H9 (cell line): ENCODE measurements at regions not wholly inside any gene's neighbourhood (a gene's known extent, or its start where the extent isn't known, plus 50 kb on each side); places are given as distances from the start of the nearest gene placed in this dataset.

Experiments
- DNase-seq: peaks from one replicate; pipeline ENCODE4 v3.0.0-alpha.2; 2017
- H2AFZ ChIP-seq: one replicate; pipeline ENCODE4 v1.6.1; 2013; ENCODE audit warnings: mild to moderate bottlenecking, low read length, control low read depth, moderate library complexity
- H2AK5ac ChIP-seq: 2 replicates; pipeline ENCODE4 v1.6.1; 2013; ENCODE audit warnings: low read length, control low read depth, mixed read lengths; ENCODE audit not compliant: insufficient read length
- H2BK120ac ChIP-seq: one replicate; pipeline ENCODE4 v1.6.1; 2013; ENCODE audit warnings: low read depth, mild to moderate bottlenecking, low read length, control low read depth, inconsistent platforms; ENCODE audit not compliant: poor library complexity, severe bottlenecking
- H2BK12ac ChIP-seq: 2 replicates; pipeline ENCODE4 v1.6.1; 2013; ENCODE audit warnings: low read length, control low read depth, mixed read lengths, low read depth; ENCODE audit not compliant: insufficient read length
- H2BK15ac ChIP-seq: 2 replicates; pipeline ENCODE4 v1.6.1; 2013; ENCODE audit warnings: low read depth, low read length, control low read depth
- H2BK20ac ChIP-seq: one replicate; pipeline ENCODE4 v1.6.1; 2013; ENCODE audit warnings: low read depth, mild to moderate bottlenecking, low read length, control low read depth, inconsistent platforms; ENCODE audit not compliant: poor library complexity, severe bottlenecking
- H2BK5ac ChIP-seq: 2 replicates; pipeline ENCODE4 v1.6.1; 2013; ENCODE audit warnings: low read length, control low read depth, mixed read lengths; ENCODE audit not compliant: insufficient read length
- H3K14ac ChIP-seq: 2 replicates; pipeline ENCODE4 v1.6.1; 2013; ENCODE audit warnings: low read length, control low read depth; ENCODE audit not compliant: insufficient read depth
- H3K18ac ChIP-seq: 2 replicates; pipeline ENCODE4 v1.6.1; 2013; ENCODE audit warnings: low read depth, mild to moderate bottlenecking, mixed read lengths, low read length, control low read depth; ENCODE audit not compliant: insufficient read length
- H3K23ac ChIP-seq: 2 replicates; pipeline ENCODE4 v1.6.1; 2013; ENCODE audit warnings: low read length, control low read depth, mixed read lengths, low read depth; ENCODE audit not compliant: insufficient read length
- H3K23me2 ChIP-seq: 2 replicates; pipeline ENCODE4 v1.6.1; 2013; ENCODE audit warnings: low read depth, mild to moderate bottlenecking, mixed read lengths, low read length, control low read depth; ENCODE audit not compliant: insufficient read length, poor library complexity, severe bottlenecking
- H3K27ac ChIP-seq: 2 replicates; pipeline ENCODE4 v1.5.1; 2013; ENCODE audit warnings: low read length, control low read depth, mixed read lengths, low read depth; ENCODE audit not compliant: insufficient read length
- H3K27me3 ChIP-seq: 2 replicates; pipeline ENCODE4 v1.6.1; 2013; ENCODE audit warnings: low read length, control low read depth, inconsistent platforms; ENCODE audit not compliant: insufficient read depth
- H3K4ac ChIP-seq: 2 replicates; pipeline ENCODE4 v1.6.1; 2013; ENCODE audit warnings: low read depth, mild to moderate bottlenecking, control low read depth, inconsistent platforms, low read length, moderate library complexity
- H3K4me1 ChIP-seq: 2 replicates; pipeline ENCODE4 v1.6.1; 2013; ENCODE audit warnings: low read length, control low read depth, inconsistent platforms; ENCODE audit not compliant: insufficient read depth
- H3K4me2 ChIP-seq: 2 replicates; pipeline ENCODE4 v1.6.1; 2013; ENCODE audit warnings: low read length, control low read depth, mixed read lengths; ENCODE audit not compliant: insufficient read length, insufficient read depth
- H3K56ac ChIP-seq: 2 replicates; pipeline ENCODE4 v1.6.1; 2013; ENCODE audit warnings: low read depth, mild to moderate bottlenecking, mixed read lengths, low read length, control low read depth; ENCODE audit not compliant: insufficient read length
- H3K79me1 ChIP-seq: 2 replicates; pipeline ENCODE4 v1.6.1; 2013; ENCODE audit warnings: low read depth, mild to moderate bottlenecking, moderate library complexity, low read length, control low read depth, inconsistent platforms; ENCODE audit not compliant: insufficient read depth, poor library complexity, severe bottlenecking
- H3K79me2 ChIP-seq: 2 replicates; pipeline ENCODE4 v1.6.1; 2013; ENCODE audit warnings: low read length, control low read depth, inconsistent platforms; ENCODE audit not compliant: insufficient read depth
- H3K9ac ChIP-seq: 2 replicates; pipeline ENCODE4 v1.6.1; 2013; ENCODE audit warnings: low read length, control low read depth, mixed read lengths; ENCODE audit not compliant: insufficient read length; ENCODE audit errors: extremely low read depth
- H3K9me3 ChIP-seq: one replicate; pipeline ENCODE4 v1.6.1; 2013; ENCODE audit warnings: low read depth, low read length, inconsistent platforms; ENCODE audit not compliant: control insufficient read depth
- H3T11ph ChIP-seq: one replicate; pipeline ENCODE4 v1.6.1; 2013; ENCODE audit warnings: mild to moderate bottlenecking, low read length, control low read depth, inconsistent platforms
- H4K20me1 ChIP-seq: one replicate; pipeline ENCODE4 v1.6.1; 2013; ENCODE audit not compliant: control insufficient read depth, insufficient read length, insufficient read depth
- H4K5ac ChIP-seq: 2 replicates; pipeline ENCODE4 v1.6.1; 2013; ENCODE audit warnings: low read depth, mild to moderate bottlenecking, mixed read lengths, low read length, control low read depth; ENCODE audit not compliant: insufficient read length
- H4K8ac ChIP-seq: replicated peaks from 2 replicates; pipeline ENCODE4 v1.6.1; 2013; ENCODE audit warnings: low read length, control low read depth, mixed read lengths, low read depth; ENCODE audit not compliant: insufficient read length
- H4K91ac ChIP-seq: 2 replicates; pipeline ENCODE4 v1.6.1; 2013; ENCODE audit warnings: low read depth, mild to moderate bottlenecking, moderate library complexity, mixed read lengths, low read length, control low read depth; ENCODE audit not compliant: insufficient read length
- H3K27ac Mint-ChIP-seq, 3 experiments: 2 replicates in 2 of 3; 3 replicates in 1 of 3; pipeline ENCODE4 v1.8.0; 2020 to 2021; ENCODE audit warnings: mixed read lengths in 3 of 3, mild to moderate bottlenecking in 1 of 3, moderate library complexity in 1 of 3
- H3K27me3 Mint-ChIP-seq: 2 replicates; pipeline ENCODE4 v1.8.0; 2021; ENCODE audit warnings: low read depth, mild to moderate bottlenecking, moderate library complexity, mixed read lengths
- H3K36me3 Mint-ChIP-seq, 3 experiments: 2 replicates in 2 of 3; 3 replicates in 1 of 3; pipeline ENCODE4 v1.8.0; 2020 to 2021; ENCODE audit warnings: low read depth in 3 of 3, mixed read lengths in 3 of 3; ENCODE audit not compliant: insufficient read depth in 1 of 3
- H3K4me1 Mint-ChIP-seq, 2 experiments: 2 replicates each; pipeline ENCODE4 v1.8.0; 2020; ENCODE audit warnings: mixed read lengths in 2 of 2
- H3K4me3 Mint-ChIP-seq, 2 experiments: 2 replicates in 1 of 2; 3 replicates in 1 of 2; pipeline ENCODE4 v1.8.0; 2020 to 2021; ENCODE audit warnings: mild to moderate bottlenecking in 2 of 2, mixed read lengths in 2 of 2, moderate library complexity in 1 of 2
- H3K9me3 Mint-ChIP-seq, 2 experiments: 2 replicates in 1 of 2; 3 replicates in 1 of 2; pipeline ENCODE4 v1.8.0; 2020; ENCODE audit warnings: mild to moderate bottlenecking in 2 of 2, mixed read lengths in 2 of 2, moderate library complexity in 1 of 2
- CTCF ChIP-seq: fragments of 200-600 bp; sonication (generic); conservative IDR thresholded peaks from 3 replicates; pipeline ENCODE4 v1.8.0; 2021; ENCODE audit warnings: antibody characterized with exemption, mild to moderate bottlenecking
- WGBS: extraction: QIAGEN DNeasy Blood & Tissue Kit; methylation state at CpG from one replicate; pipeline ENCODE4 v1.1.7; 2013; ENCODE audit warnings: missing lambda C conversion rate, low lambda C conversion rate, mixed read lengths; ENCODE audit not compliant: insufficient read length; ENCODE audit errors: extremely low coverage; 5-methylcytosine and 5-hydroxymethylcytosine counted together

- Histone ChIP-seq H3K9ac (no peak overlapping the region), H4K20me1 (no peaks in the 10 kb centered on the region), H3K56ac (no peak overlapping the region), H3K18ac (no peak overlapping the region), H3K79me2 (no peaks in the 10 kb centered on the region), H4K5ac (no peak overlapping the region), H3K14ac (no peak overlapping the region), H2AFZ (no peak overlapping the region), H3K23ac (no peak overlapping the region), H2BK120ac (no peak overlapping the region), H2BK20ac (no peak overlapping the region), H2BK5ac (no peak overlapping the region), H3K4me2 (no peak overlapping the region), H3K27me3 (no peaks in the 10 kb centered on the region), H3K4ac (no peak overlapping the region), H3K79me1 (no peaks in the 10 kb centered on the region), H4K91ac (no peak overlapping the region), H3K23me2 (no peaks in the 10 kb centered on the region), H3K27ac (no peak overlapping the region), H3K9me3 (no peaks in the 10 kb centered on the region), H2BK15ac (no peak overlapping the region), H4K8ac (no peak overlapping the region), H2BK12ac (no peak overlapping the region), H3T11ph (no peak overlapping the region), H2AK5ac (no peak overlapping the region), H3K4me1 (no peaks in the 10 kb centered on the region; the same call in 1 of the 2 replicates)
- Mint-ChIP-seq H3K9me3 (peaks cover 0 to 3% of the 10 kb centered on the region in 2 experiments; a peak in 1 of 5 replicates), H3K27ac (peak overlapping the region in 2 of 3 experiments; percentile 22 to 37; a peak in 1 of 7 replicates), H3K4me1 (peaks cover 23 to 44% of the 10 kb centered on the region in 2 experiments), H3K4me3 (no peak overlapping the region), H3K27me3 (no peaks in the 10 kb centered on the region; the same call in none of the 2 replicates), H3K36me3 (no peaks in the 10 kb centered on the region; a peak in 1 of 7 replicates)
- no peak for TF ChIP-seq CTCF
- WGBS, result no CpG with 5 or more reads among the region's 6 CpGs
- DNase-seq, result no peak
These were observed 94.1 kb upstream of the PRDM11 start for GRCh38 chr11:45052361-45052760.
